GM19372 (cell line): ENCODE measurements at regions not wholly inside any gene's neighbourhood (a gene's known extent, or its start where the extent isn't known, plus 50 kb on each side); places are given as distances from the start of the nearest gene placed in this dataset.

Experiments used
- ATAC-seq: cut with Tn5 transposase; IDR thresholded peaks from one replicate; pipeline ENCODE4 v1.9.1; 2021; ENCODE audit warnings: mild to moderate bottlenecking, low read depth, moderate library complexity; ENCODE audit not compliant: unreplicated experiment

DNA sequence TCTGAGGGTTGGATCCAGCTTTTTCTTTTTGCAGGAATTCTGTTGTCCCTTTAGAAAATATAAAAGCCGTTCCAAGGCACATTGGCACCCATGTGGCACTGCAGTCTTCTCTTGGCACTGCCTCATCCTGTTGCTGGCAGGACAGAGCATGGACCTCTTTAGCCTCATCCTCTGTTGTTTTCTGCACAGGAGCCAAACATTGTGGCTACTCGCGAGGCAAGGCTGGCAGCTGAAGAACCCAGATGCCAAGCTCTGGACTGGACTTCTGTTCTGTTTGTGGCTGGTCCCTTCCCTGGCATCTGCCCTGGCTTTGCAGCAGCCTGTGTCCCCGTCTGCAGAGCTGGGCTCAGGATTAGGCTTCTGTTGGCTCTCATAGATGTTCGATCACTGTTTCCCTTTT lies 224.7 kb upstream of the TBC1D5 start:
- ATAC-seq: no peak

DNA sequence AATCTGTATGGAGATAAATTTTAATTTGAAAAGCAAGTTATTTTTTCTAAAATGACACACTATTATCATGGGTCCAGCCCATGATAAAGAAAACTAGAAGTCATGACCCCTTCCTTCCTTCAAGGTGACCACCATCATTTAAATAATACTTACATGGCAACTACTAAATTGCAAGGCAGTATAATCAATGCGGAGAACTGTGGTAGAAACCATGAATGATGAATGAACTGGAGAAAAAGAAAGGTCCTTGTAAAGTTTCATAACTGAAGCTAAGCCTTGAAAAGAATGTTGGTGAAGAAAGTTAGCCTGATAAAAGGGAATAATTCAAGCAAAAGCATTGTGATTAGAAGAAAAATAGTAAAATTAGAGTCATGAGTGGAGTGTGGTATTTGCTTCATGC lies 222.9 kb upstream of the TBC1D5 start:
- no peak for ATAC-seq

- ATAC-seq: no peak
These were observed 221.7 kb upstream of the TBC1D5 start for GRCh38 chr3:17964108-17964507.

- no peak for ATAC-seq
These were observed 213.0 kb upstream of the TBC1D5 start for GRCh38 chr3:17955411-17955810.

GRCh38 chr3:17954801-17955200 lies 212.4 kb upstream of the TBC1D5 start:
- ATAC-seq: no peak

- no peak for ATAC-seq
These were observed 208.8 kb upstream of the TBC1D5 start for GRCh38 chr3:17951241-17951640.

- ATAC-seq: no peak
These were observed 206.7 kb upstream of the TBC1D5 start for GRCh38 chr3:17949101-17949500.

- no peak for ATAC-seq
These were observed 205.4 kb upstream of the TBC1D5 start for GRCh38 chr3:17947833-17948232.

DNA sequence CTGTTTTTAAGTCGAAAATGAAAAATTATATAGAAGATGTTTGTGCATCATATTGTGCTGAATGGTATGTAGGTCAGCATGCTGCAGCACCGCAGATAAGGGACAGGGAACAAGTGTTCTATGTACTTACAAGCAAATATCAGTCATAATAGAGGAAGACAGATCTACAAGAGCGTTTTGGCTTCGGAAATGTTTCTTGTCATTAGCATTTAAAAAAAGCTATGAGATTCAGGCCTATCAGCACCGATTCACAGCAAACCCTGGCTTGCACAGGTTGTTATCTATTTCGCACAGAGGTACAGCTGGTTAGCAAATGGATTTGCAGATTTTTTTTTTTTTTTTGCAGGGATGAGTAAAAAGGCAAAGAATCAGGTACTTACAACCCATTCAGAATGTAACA lies 204.2 kb upstream of the TBC1D5 start:
- ATAC-seq: no peak

DNA sequence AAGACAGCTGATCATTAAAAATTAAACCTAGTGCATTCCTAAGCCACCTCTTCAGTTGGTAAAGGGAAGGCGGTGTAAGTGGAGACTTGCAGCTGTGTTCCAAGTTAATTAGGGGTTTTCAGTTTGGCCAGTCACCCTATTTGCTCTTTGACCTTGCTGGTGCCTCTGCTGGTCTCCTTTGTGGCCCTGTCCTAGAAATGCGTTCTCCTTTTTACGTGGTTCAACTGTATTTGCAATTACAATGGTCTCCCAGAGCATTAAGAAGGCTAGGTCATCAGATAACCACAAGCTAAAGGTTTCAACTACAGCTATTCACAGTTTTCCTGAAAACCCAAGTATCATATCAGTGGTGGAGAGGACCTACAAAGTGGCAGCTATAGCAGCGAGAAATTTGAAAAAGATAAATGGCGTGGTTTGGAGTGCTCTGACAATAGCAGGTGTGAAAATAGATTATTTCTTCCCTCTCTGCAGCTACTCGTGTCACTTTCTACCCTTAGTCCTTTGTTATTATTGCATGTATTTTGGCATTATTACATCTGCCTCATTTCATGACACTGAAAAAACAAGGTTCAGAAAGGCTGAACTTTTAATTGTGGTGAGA lies 203.5 kb upstream of the TBC1D5 start:
- no peak for ATAC-seq

GRCh38 chr3:17945018-17945798 lies 202.8 kb upstream of the TBC1D5 start:
- ATAC-seq: no peak

GRCh38 chr3:17942856-17943255 lies 200.4 kb upstream of the TBC1D5 start:
- ATAC-seq: no peak

- no peak for ATAC-seq
These were observed 199.3 kb upstream of the TBC1D5 start for GRCh38 chr3:17941766-17942165.

DNA sequence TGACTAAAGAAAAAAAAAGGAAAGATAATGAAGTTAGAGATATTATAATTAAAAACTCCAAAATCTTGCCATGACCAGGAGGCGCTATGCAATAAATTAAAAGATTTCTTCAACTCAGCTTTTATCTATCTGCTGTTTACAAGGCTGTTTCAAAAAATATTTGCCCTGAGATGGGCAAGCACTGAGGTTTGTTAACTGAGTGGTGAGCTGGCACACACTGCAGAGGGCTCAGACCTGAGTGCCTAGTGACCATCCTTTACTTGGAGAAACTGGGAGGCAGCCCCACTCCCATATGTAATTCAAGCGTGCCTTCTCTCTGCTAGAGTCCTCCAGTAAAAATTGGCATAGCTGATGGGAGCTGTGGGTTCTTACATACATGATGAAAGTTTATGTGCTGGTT lies 198.7 kb upstream of the TBC1D5 start:
- no peak for ATAC-seq

DNA sequence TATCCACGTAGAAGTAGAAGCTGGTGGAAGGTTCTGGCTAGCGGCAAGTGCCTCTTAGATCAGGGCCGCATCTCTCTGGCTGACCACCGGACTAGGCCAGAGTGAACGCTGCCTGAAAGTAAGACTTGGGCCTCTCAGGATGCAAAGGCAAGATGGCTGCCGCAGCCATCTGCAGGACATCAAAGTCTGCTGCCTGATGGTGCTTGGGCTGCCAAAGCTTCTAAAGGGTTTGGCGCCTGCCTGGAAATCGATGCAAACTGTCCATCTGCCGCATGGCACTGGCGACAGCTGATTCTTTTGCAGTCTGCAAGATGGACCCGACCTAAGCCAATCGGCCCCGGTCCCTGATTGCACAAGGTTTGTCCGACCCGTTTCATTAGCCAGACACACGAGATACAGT lies 196.7 kb upstream of the TBC1D5 start:
- no peak for ATAC-seq

DNA sequence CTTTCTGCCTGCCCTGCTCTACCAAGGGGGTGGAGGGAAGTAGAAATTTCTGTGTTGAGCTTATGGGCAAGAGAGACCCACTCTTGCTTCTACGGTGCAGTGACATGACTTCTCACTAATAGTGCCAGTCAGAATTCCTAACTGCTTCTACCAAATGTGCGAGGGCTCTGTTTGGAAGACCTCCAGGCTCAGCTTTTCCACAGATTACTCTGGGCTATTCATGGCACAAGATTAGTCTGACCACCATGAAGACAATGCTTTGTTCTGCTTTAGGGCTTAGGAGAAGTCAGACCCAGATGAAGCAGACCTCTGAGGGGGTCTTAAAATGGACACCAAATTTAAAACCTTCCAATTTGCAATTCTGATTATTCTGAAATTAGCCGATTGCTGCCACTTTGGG lies 195.9 kb upstream of the TBC1D5 start:
- no peak for ATAC-seq

DNA sequence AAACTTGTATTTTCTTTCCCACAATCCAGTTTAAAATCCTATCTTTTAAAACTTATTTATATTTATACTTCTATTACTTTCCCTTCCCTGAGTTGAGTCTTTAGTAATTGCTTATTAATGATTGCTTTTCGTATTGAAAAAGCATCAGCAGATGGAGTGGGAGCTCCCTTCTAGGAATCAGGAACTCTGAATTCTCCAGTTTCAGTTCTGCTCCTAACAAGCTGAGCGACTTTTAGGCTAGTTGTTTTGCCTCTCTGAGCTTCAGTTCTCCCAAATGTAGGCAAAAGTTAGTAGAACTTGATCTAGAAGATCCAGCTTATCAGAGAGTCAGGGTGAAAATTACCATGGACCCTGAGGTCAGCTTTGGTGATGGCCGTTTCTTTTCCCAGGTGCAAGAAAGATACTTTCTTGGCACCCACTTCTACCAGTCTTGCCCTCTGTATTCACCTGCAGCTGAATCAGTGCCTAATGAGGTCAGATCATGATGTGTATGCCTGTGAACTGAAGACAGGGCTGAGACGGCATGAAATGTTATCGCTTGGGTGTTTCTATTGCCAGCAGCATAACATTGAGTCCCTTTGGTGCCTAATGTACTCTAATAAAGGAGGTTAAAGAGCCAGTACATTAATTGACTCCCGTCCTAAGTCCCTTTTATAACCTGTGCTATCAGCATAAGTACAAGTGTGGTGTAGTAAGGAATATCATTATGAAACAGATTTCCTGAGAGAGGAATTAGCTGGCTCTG lies 194.5 kb upstream of the TBC1D5 start:
- no peak for ATAC-seq

DNA sequence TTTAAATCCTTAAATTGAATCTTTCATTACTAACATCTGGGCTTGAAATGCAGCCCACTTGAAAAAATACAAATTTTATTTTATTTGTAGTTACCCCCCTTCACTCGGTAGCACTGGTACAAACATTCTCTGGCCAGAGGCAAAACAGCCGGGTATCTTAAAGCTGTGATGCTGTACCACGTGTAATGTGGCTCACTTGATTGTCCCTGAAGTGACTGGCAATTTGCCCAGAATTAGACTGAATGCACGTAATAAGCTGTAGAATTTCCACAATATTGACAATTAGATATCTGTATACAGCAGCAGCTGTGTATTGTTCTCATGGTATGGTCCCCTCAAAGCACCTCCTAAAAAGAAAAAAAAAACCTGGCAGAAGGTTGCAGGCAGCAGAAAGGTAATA lies 192.8 kb upstream of the TBC1D5 start:
- ATAC-seq: no peak

- ATAC-seq: no peak
These were observed 189.8 kb upstream of the TBC1D5 start for GRCh38 chr3:17932136-17932771.

- ATAC-seq: no peak
These were observed 188.7 kb upstream of the TBC1D5 start for GRCh38 chr3:17931131-17931530.

- no peak for ATAC-seq
These were observed 186.2 kb upstream of the TBC1D5 start for GRCh38 chr3:17928502-17929145.
